ENCODE measurements at regions not wholly inside any gene's neighbourhood (a gene's known extent, or its start where the extent isn't known, plus 50 kb on each side); places are given as distances from the start of the nearest gene placed in this dataset.

GRCh38 chr4:85018983-85019382 is 52.5 kb upstream of the WDFY3 start:
- Histone ChIP-seq H3K4ac (ENCODE audit: low read depth, low read length) (no peak overlapping the region), H4K91ac (ENCODE audit: insufficient read length, low read depth, low read length) (no peak overlapping the region), H3K4me2 (ENCODE audit: insufficient read depth, insufficient read length, low read length) (no peak overlapping the region), H3K56ac (ENCODE audit: insufficient read length, low read depth, low read length) (no peak overlapping the region), H2BK12ac (ENCODE audit: insufficient read length, low read depth, low read length) (no peak overlapping the region), H2AFZ (ENCODE audit: low read length) (no peak overlapping the region), H3K27me3 (ENCODE audit: insufficient read depth, low read length) (no peaks in the 10 kb centered on the region), H2AK5ac (ENCODE audit: insufficient read length, low read length) (no peak overlapping the region), H2BK15ac (ENCODE audit: low read depth, low read length) (no peak overlapping the region), H2BK120ac (ENCODE audit: low read depth, low read length, poor library complexity, severe bottlenecking) (no peak overlapping the region), H3K27ac (ENCODE audit: insufficient read length, low read depth, low read length) (no peak overlapping the region), H3K23me2 (ENCODE audit: insufficient read length, low read depth, low read length, poor library complexity, severe bottlenecking) (no peaks in the 10 kb centered on the region), H4K5ac (ENCODE audit: insufficient read length, low read depth, low read length) (no peak overlapping the region), H3K14ac (ENCODE audit: insufficient read depth, low read length) (no peak overlapping the region), H3K4me1 (ENCODE audit: insufficient read depth, low read length) (no peaks in the 10 kb centered on the region), H3K9me3 (ENCODE audit: control insufficient read depth, low read depth, low read length) (no peaks in the 10 kb centered on the region), H3K23ac (ENCODE audit: insufficient read length, low read depth, low read length) (no peak overlapping the region), H3K79me2 (ENCODE audit: insufficient read depth, low read length) (no peaks in the 10 kb centered on the region), H3K18ac (ENCODE audit: insufficient read length, low read depth, low read length) (no peak overlapping the region), H3K9ac (ENCODE audit: extremely low read depth, insufficient read length, low read length) (no peak overlapping the region), H3T11ph (ENCODE audit: low read length) (no peak overlapping the region), H3K79me1 (ENCODE audit: insufficient read depth, low read depth, low read length, poor library complexity, severe bottlenecking) (no peaks in the 10 kb centered on the region), H2BK5ac (ENCODE audit: insufficient read length, low read length) (no peak overlapping the region), H2BK20ac (ENCODE audit: low read depth, low read length, poor library complexity, severe bottlenecking) (no peak overlapping the region), H4K20me1 (ENCODE audit: control insufficient read depth, insufficient read depth, insufficient read length) (no peaks in the 10 kb centered on the region), H4K8ac (replicated peaks; ENCODE audit: insufficient read length, low read depth, low read length) (no peak overlapping the region)
- Mint-ChIP-seq H3K36me3 (ENCODE audit: insufficient read depth in 1 of 3, low read depth in 3 of 3) (peaks cover 0 to 8% (median 6%) of the 10 kb centered on the region in 3 experiments; a peak in 4 of 7 replicates), H3K27ac (no peak overlapping the region), H3K27me3 (ENCODE audit: low read depth) (no peaks in the 10 kb centered on the region; the same call in 1 of the 2 replicates), H3K9me3 (peaks cover 4 to 9% of the 10 kb centered on the region in 2 experiments; a peak in 4 of 5 replicates), H3K4me3 (no peak overlapping the region), H3K4me1 (no peaks in the 10 kb centered on the region)
- DNase-seq = no peak
- no peak for TF ChIP-seq CTCF (conservative IDR thresholded peaks at IDR 0.05)
- no CpG with 5 or more reads among the region's 7 CpGs for WGBS (ENCODE audit: extremely low coverage, insufficient read length, low lambda C conversion rate)

Measured in H9 (cell line).